RPMI7951 (cell line): ENCODE measurements at regions not wholly inside any gene's neighbourhood (a gene's known extent, or its start where the extent isn't known, plus 50 kb on each side); places are given as distances from the start of the nearest gene placed in this dataset.
A peak's percentile ranks its signal among the peaks of the same experiment; 100 is the strongest.
"Not testable (repeated sequence)": the region's sequence is repeated elsewhere in the genome, so short reads cannot be mapped to it uniquely, and the experiment has no call there.

ENCODE experiments used
- DNase-seq: peaks from one replicate; pipeline ENCODE4 v3.0.0-alpha.2; 2012; ENCODE audit warnings: low read depth

- DNase-seq = no peak
Measured at GRCh38 chr5:99901972-99902371, 633.2 kb upstream of the FAM174A start.

GRCh38 chr5:99900302-99900852, 634.8 kb upstream of the FAM174A start:
- DNase-seq = peak; percentile 2

- no peak for DNase-seq
Measured at GRCh38 chr5:99879791-99880511, 655.2 kb upstream of the FAM174A start.

- no peak for DNase-seq
Measured at GRCh38 chr5:99878830-99879229, 656.3 kb upstream of the FAM174A start.

DNA sequence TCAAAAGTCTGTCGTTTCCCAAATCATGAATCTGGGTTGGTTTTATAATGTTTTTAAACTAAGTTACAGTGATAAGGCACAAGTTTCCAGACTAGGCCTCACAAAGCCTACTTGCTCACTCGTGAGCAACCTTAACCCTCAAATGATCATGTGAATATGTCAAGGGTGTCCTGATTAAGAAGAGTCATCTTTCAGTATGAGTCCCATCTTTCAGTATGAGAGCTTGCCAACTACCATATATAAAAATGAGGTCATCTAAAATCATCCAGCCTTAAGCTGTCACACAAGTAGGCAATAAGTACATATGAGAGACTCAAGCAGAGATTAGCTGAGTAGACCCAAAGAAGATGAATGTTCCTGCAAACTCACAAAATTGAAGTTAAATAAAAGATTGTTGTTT, 668.4 kb upstream of the FAM174A start:
- no peak for DNase-seq

DNA sequence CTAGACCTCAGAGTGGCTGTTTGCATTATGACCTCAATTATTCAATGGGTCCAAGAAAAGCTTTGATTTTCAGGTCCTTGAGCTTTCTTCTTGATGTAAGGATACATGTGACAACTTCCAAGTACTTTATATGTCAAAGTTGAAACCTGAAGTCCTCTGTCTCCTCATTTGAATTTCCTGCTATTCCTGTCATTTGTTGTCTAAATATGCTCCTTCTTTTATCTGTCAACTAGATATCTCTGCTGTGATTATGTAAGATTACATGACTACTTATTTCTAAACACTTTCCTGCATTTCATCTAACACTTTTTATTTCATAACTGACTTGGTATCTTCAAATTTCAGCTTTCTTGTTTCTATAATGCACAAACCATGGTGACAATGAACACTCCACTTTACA, 670.0 kb upstream of the FAM174A start:
- no peak for DNase-seq

DNA sequence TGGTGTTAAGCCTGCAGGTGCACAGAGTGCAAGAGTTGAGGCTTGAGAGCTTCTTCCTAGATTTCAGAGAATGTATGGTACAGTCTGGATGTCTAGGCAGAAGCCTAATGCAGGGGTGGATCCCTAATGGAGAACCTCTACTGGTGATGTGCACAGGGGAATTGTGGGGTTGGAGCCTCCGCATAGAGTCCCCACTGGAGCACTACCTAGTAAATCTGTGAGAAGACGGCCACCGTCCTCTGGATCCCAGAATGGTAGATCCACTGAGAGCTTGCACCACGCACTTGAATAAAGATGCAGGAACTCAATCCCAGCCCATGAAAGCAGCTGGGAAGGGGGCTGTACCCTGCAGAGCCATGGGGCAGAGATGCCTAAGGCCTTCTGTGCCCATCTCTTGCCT, 699.4 kb upstream of the FAM174A start:
- no peak for DNase-seq

GRCh38 chr5:99827136-99827535, 708.0 kb upstream of the FAM174A start:
- no peak for DNase-seq

DNA sequence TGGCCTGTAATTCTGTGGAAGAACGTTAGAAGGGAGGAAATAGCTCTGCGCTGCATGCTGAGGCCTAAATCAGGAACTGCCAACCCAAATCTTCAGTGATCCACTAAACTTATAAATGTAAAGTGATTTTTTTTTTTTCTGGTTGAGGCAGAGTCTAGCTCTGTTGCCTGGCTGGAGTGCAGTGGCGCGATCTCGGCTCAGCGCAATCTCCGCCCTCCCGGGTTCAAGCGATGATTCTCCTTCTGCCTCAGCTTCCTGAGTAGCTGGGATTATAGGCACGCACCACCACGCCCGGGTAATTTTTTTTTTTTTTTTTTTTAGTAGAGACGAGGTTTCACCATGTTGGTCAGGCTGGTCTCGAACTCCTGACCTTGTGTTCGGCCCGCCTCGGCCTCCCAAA, 717.4 kb upstream of the FAM174A start:
- no peak for DNase-seq

GRCh38 chr5:99814321-99815063, 720.7 kb upstream of the FAM174A start:
- DNase-seq = no peak

DNA sequence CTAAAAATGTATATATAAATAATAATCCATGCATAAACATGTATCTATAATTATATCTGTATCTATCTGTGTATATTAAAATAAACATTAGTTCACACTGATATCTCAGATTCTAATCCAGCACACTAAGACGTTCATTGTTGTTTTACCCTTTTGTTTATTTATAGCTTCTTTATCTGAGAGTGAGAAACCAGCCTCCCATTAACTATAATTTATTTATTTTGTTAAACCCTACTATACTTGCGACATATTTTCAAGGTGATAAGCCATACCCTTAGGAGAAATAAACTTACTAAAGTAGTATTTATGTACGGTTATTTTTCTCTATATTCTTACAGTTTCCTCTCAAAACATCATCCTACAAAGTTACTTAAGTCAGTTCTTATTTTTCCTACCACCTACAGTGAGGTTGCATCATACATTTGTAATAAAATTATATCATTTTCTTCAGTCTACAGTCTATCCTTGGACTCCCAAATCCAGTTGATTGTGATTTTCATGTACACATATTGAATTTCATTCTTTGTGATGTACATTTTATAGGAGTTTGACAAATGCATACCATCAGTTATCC, 726.4 kb upstream of the FAM174A start:
- no peak for DNase-seq

GRCh38 chr5:99807346-99807745, 727.8 kb upstream of the FAM174A start:
- no peak for DNase-seq

GRCh38 chr5:99795031-99795430, 740.1 kb upstream of the FAM174A start:
- no peak for DNase-seq

- DNase-seq = no peak
Measured at GRCh38 chr5:99788482-99788881, 746.7 kb upstream of the FAM174A start.

DNA sequence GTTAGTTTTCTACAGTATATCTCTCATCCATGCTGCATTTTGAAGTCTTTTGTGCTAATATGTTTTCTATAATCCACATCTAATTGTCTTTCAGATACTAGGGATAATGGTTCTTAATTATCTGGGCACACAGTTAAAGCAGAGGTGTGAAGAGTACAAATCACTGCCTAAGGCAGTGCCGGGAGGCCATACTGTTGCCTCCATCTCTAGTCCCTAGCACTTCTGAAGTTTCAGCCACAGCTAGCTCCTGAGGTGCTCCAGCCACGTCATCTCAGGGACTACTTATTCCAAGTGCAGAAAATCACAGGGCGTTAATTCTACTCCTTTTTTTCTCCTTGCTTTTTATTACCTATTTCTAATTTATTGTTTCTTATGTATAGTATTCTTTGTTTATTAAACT, 760.0 kb upstream of the FAM174A start:
- no peak for DNase-seq

DNA sequence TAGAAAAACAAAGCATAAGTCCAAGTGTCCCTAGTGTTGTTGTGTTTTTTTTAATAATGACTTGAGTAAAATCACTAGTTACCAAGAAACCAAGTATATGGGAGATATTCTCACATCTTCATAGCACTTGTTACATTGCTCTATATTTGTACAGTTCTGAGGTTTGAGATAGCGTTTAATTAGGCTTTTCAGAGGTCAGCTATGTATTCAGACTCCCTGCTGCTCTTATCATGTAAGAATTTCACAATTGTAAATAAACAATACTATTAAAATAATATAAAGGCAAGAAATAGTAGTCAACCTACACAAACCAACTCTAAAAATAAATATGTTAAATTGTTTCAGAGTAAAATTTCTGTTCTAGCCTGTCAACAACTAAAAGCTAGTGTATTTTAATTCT, 761.9 kb upstream of the FAM174A start:
- DNase-seq = no peak

GRCh38 chr5:99771296-99771695, 763.9 kb upstream of the FAM174A start:
- no peak for DNase-seq

DNA sequence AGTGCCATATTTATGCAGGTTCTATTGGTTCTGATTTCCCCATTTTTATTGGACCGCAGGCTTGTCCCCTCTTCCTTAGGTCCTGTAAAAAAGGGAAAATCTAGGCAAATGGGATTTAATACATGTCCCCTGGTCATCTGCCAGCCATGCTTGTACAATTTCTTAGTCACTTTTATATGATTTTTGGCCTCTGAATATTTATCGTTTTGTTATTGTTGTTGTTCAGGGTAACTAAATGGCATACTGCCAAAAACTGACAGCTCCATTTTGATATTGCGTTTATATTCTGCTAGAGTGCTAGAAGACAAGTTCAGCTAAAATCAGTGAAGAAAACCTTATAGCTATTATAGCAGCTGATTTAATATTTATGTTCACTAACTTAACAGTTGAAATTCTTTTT, 770.2 kb upstream of the FAM174A start:
- no peak for DNase-seq

GRCh38 chr5:99763021-99763774, 772.0 kb upstream of the FAM174A start:
- DNase-seq = no peak

DNA sequence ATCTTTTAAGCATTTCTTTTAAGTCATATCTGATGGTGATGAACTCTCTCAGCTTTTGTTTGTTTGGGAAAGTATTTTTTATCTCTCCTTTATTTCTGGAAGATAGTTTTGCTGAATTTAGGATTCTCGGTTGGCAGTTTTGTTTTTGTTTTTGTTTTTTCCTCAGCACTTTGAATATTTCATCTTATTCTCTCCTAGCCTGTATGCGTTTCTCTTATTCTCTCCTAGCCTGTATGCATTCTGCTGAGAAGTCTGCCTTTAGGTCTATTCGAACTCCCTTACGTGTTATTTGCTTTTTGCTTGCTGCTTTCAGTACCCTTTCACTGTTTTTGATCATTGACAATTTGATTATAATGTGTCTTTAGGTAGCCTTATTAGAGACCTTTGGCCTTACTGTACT, 787.8 kb upstream of the FAM174A start:
- DNase-seq = no peak

DNA sequence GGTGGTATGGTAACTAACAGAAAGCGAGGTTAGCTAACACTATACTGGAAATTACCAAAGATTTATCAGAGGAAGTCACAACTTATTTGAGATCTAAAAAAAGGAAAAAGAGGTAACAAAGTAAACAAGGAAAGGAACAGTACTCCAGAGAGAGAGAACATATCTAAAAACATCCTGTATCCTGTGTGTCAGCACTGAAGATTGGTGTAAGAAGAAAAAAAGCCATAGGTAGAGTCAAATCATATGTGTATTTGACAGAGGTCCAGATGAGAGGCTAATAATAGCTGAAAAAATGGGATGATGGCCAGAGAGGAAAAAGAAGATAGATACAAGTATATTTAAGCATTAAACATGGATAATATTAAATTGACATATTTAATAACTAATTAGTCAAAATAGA, 802.0 kb upstream of the FAM174A start:
- not testable (repeated sequence) for DNase-seq

DNA sequence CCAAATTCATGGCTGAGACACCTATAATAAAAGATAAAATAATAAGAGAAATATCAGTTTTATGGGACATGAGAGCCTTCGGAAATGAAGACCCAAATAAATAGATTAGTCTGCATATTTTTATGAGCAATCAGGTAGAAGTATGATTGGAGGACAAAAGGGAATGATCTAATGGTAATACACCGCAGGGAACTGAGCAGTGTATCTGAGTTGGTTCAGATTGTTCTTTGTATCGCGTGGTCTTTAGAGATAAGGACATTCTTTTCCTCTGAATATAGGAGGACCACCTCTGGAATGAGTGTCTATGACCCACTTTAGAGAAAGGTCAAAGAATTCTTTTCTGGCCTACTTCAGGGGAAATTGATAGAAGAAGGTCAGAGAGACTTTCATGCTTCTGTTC, 801.8 kb upstream of the CHD1 start:
- not testable (repeated sequence) for DNase-seq
